ENCODE measurements at regions not wholly inside any gene's neighbourhood (a gene's known extent, or its start where the extent isn't known, plus 50 kb on each side); places are given as distances from the start of the nearest gene placed in this dataset.

- dilution Hi-C loops (cut with HindIII; ENCODE audit: low sequenced_read_pairs, unreplicated experiment) (no loop called here), intact Hi-C loops (cut with micrococcal nuclease) (no loop called here), in situ Hi-C loops (cut with MboI; ENCODE audit: low sequenced_read_pairs) (no loop called here)
- Histone ChIP-seq H3K4me1 (ENCODE audit: control insufficient read depth, insufficient read depth, low read length) (no peaks in the 10 kb centered on the region), H3K56ac (ENCODE audit: extremely low read depth, insufficient read depth, low read length) (no peak overlapping the region), H3K14ac (replicated peaks; ENCODE audit: low read depth, low read length) (no peak overlapping the region), H3K36me3 (ENCODE audit: control insufficient read depth, insufficient read depth, low read length) (no peaks in the 10 kb centered on the region), H3K27ac (ENCODE audit: insufficient read depth, low read length) (no peak overlapping the region), H3K23ac (ENCODE audit: low read depth, low read length) (no peak overlapping the region), H3K4ac (ENCODE audit: low read depth, low read length) (no peak overlapping the region), H3K9me1 (ENCODE audit: insufficient read depth, low read length) (no peaks in the 10 kb centered on the region), H3K4me2 (ENCODE audit: low read depth, low read length) (no peak overlapping the region), H4K8ac (ENCODE audit: low read depth in 2 of 2, low read length in 2 of 2) (no peak overlapping the region), H3K27me3 (ENCODE audit: control insufficient read depth, insufficient read depth, low read length) (no peaks in the 10 kb centered on the region), H3K79me1 (ENCODE audit: low read depth in 1 of 2, low read length in 2 of 2) (no peaks in the 10 kb centered on the region), H2BK20ac (ENCODE audit: low read depth, low read length) (no peak overlapping the region), H3K4me3 (ENCODE audit: insufficient read depth, low read depth, low read length) (no peak overlapping the region), H2BK15ac (ENCODE audit: low read depth, low read length) (no peak overlapping the region), H2BK5ac (ENCODE audit: low read depth, low read length, poor library complexity, severe bottlenecking) (no peak overlapping the region), H2AK9ac (replicated peaks; ENCODE audit: low read depth, low read length, poor library complexity) (no peak overlapping the region), H4K5ac (ENCODE audit: low read depth, low read length) (no peak overlapping the region), H3K18ac (ENCODE audit: low read depth, low read length) (no peak overlapping the region), H4K20me1 (ENCODE audit: insufficient read depth, low read length) (no peaks in the 10 kb centered on the region), H2AFZ (replicated peaks; ENCODE audit: low read length, poor library complexity) (no peak overlapping the region), H3K9ac (ENCODE audit: low read depth, low read length) (no peak overlapping the region), H3K9me3 (ENCODE audit: control insufficient read depth, insufficient read depth, low read length) (no peaks in the 10 kb centered on the region), H2BK120ac (ENCODE audit: low read depth, low read length) (no peak overlapping the region), H4K91ac (ENCODE audit: insufficient read depth, low read depth, low read length) (no peak overlapping the region), H2AK5ac (ENCODE audit: low read depth, low read length) (no peak overlapping the region)
- ChIA-PET POLR2A (ENCODE audit: unreplicated experiment) (no interaction called here), CTCF (no interaction called here)
- TF ChIP-seq BHLHE40 (IDR thresholded peaks at IDR 0.05; ENCODE audit: low read depth, low read length), result no peak
- TF ChIP-seq MXI1 (IDR thresholded peaks at IDR 0.05; ENCODE audit: borderline replicate concordance, low read depth, low read length), result no peak
- TF ChIP-seq SMC3 (IDR thresholded peaks at IDR 0.05; ENCODE audit: low read depth, low read length), result no peak
- TF ChIP-seq CTCF (conservative IDR thresholded peaks at IDR 0.05; ENCODE audit: low read depth, low read length), result no peak
- TF ChIP-seq RFX5 (IDR thresholded peaks at IDR 0.05; ENCODE audit: low read depth, low read length), result no peak
- TF ChIP-seq POLR2A (IDR thresholded peaks at IDR 0.05; ENCODE audit: low read depth, low read length), result no peak
- no peak for TF ChIP-seq RCOR1 (IDR thresholded peaks at IDR 0.05; ENCODE audit: insufficient replicate concordance, low read length)
- TF ChIP-seq MAFK (IDR thresholded peaks at IDR 0.05; ENCODE audit: low read depth, low read length), result no peak
- no peak for TF ChIP-seq CEBPB (IDR thresholded peaks at IDR 0.05; ENCODE audit: low read depth, low read length)
- no peak for TF ChIP-seq ELK1 (IDR thresholded peaks at IDR 0.05; ENCODE audit: borderline replicate concordance, low read depth, low read length)
- TF ChIP-seq NFE2L2 (IDR thresholded peaks at IDR 0.05; ENCODE audit: low read depth, low read length), result no peak
- no peak for TF ChIP-seq FOS (IDR thresholded peaks at IDR 0.05; ENCODE audit: low read depth, low read length)
- ATAC-seq (ENCODE audit: low read depth) (no peak), DNase-seq (no peak)
- WGBS, 2 experiments (ENCODE audit: extremely low coverage in 2 of 2, insufficient read length in 1 of 2), result 100% methylated on average over 1 of the region's 2 CpGs; no CpG with 5 or more reads in 1 of the 2 experiments
- no TSS peak for BruUV-seq (replicated peaks)
Measured at GRCh38 chr2:66110086-66110485, 324.8 kb upstream of the MEIS1 start.

Data from IMR-90 (cell line).